ENCODE measurements at regions not wholly inside any gene's neighbourhood (a gene's known extent, or its start where the extent isn't known, plus 50 kb on each side); places are given as distances from the start of the nearest gene placed in this dataset.

DNA sequence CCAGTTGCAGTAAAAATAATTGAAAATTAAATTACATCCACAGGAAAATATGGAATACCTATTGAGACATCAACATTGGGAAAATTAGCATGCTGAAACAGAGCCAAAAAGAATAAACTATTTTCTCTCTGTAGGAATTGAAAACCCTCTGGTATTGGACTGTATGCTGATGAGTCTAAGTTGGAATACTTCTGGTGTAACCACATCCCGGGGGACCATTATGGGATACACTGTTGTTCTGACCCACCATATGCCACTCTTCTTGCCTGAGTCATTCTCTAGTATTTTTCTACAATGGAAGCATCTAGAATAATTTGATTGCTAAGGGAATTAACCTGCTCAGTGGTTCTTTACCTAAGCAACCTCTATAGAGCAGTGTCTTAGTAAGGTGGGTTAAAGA lies 640.7 kb upstream of the AGA start (continued):
- TF ChIP-seq, protein P1, sequence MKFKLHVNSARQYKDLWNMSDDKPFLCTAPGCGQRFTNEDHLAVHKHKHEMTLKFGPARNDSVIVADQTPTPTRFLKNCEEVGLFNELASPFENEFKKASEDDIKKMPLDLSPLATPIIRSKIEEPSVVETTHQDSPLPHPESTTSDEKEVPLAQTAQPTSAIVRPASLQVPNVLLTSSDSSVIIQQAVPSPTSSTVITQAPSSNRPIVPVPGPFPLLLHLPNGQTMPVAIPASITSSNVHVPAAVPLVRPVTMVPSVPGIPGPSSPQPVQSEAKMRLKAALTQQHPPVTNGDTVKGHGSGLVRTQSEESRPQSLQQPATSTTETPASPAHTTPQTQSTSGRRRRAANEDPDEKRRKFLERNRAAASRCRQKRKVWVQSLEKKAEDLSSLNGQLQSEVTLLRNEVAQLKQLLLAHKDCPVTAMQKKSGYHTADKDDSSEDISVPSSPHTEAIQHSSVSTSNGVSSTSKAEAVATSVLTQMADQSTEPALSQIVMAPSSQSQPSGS (IDR thresholded peaks at IDR 0.05; ENCODE audit: low read length) = no peak
- no peak for TF ChIP-seq TCF12 (IDR thresholded peaks at IDR 0.05; ENCODE audit: low read depth, low read length)
- no peak for TF ChIP-seq NRF1 (conservative IDR thresholded peaks at IDR 0.05; ENCODE audit: low read depth, low read length)

DNA sequence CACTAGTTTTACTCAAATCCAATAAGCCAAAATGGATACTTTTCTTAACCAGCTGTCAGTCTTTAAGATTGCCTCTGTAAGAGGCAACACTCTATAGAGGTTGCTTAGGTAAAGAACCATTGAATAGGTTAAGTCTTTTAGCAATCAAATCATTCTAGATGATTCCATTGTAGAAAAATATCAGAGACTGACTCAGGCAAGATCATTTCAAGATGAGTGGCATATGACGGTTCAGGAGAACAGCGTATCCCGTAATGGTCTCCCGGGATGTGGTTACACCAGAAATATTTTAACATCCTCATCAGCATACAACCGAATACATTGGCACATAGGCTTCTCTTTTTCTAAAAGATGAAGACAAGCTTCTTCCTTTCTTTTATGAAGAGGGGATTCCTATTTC lies 641.7 kb upstream of the AGA start:
- no peak for FAIRE-seq
- Histone ChIP-seq H3K27ac (ENCODE audit: control insufficient read depth, insufficient read depth) (no peak overlapping the region), H2AFZ (ENCODE audit: control insufficient read depth, low read depth, low read length) (no peak overlapping the region), H3K9ac (ENCODE audit: control insufficient read depth, insufficient read depth, low read length) (no peak overlapping the region), H3K79me2 (ENCODE audit: control insufficient read depth, insufficient read depth, low read length) (no peaks in the 10 kb centered on the region), H3K27me3 (replicated peaks in 1 of 2; ENCODE audit: control insufficient read depth in 2 of 2, insufficient read depth in 2 of 2, low read length in 1 of 2) (no peaks in the 10 kb centered on the region), H3K4me3 (no peak overlapping the region), H3K36me3 (ENCODE audit: control insufficient read depth in 2 of 2, insufficient read depth in 2 of 2, low read length in 1 of 2) (no peaks in the 10 kb centered on the region), H3K4me2 (ENCODE audit: control insufficient read depth, insufficient read depth) (no peak overlapping the region), H4K20me1 (ENCODE audit: control insufficient read depth, insufficient read depth) (no peaks in the 10 kb centered on the region), H3K9me3 (replicated peaks; ENCODE audit: control insufficient read depth, insufficient read depth, low read length) (no peaks in the 10 kb centered on the region), H3K4me1 (ENCODE audit: control insufficient read depth, insufficient read depth, low read length) (no peaks in the 10 kb centered on the region)
- CTCF ChIA-PET = no interaction called here
- DNase-seq (ENCODE audit: low read depth, low spot score) = no peak
- intact Hi-C loops (cut with micrococcal nuclease; ENCODE audit: unreplicated experiment) (no loop called here), in situ Hi-C loops (cut with MboI) (no loop called here)
- BruUV-seq (replicated peaks) = no TSS peak
- ATAC-seq = no peak
- SMC1A ChIA-PET (ENCODE audit: uncharacterized antibody, unreplicated experiment) = no interaction called here
- TF ChIP-seq RAD21 (IDR thresholded peaks at IDR 0.05; ENCODE audit: insufficient read depth, low read depth, low read length) (no peak), TCF3 (IDR thresholded peaks at IDR 0.05; ENCODE audit: borderline replicate concordance, insufficient read depth, low read depth, low read length) (no peak), ZZZ3 (IDR thresholded peaks at IDR 0.05; ENCODE audit: control insufficient read depth, insufficient read length, low read depth) (no peak)
- TF ChIP-seq, protein P2, sequence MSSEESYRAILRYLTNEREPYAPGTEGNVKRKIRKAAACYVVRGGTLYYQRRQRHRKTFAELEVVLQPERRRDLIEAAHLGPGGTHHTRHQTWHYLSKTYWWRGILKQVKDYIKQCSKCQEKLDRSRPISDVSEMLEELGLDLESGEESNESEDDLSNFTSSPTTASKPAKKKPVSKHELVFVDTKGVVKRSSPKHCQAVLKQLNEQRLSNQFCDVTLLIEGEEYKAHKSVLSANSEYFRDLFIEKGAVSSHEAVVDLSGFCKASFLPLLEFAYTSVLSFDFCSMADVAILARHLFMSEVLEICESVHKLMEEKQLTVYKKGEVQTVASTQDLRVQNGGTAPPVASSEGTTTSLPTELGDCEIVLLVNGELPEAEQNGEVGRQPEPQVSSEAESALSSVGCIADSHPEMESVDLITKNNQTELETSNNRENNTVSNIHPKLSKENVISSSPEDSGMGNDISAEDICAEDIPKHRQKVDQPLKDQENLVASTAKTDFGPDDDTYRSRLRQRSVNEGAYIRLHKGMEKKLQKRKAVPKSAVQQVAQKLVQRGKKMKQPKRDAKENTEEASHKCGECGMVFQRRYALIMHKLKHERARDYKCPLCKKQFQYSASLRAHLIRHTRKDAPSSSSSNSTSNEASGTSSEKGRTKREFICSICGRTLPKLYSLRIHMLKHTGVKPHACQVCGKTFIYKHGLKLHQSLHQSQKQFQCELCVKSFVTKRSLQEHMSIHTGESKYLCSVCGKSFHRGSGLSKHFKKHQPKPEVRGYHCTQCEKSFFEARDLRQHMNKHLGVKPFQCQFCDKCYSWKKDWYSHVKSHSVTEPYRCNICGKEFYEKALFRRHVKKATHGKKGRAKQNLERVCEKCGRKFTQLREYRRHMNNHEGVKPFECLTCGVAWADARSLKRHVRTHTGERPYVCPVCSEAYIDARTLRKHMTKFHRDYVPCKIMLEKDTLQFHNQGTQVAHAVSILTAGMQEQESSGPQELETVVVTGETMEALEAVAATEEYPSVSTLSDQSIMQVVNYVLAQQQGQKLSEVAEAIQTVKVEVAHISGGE (CRISPR knock-in tag; IDR thresholded peaks at IDR 0.05) = no peak
- TF ChIP-seq, protein P3, sequence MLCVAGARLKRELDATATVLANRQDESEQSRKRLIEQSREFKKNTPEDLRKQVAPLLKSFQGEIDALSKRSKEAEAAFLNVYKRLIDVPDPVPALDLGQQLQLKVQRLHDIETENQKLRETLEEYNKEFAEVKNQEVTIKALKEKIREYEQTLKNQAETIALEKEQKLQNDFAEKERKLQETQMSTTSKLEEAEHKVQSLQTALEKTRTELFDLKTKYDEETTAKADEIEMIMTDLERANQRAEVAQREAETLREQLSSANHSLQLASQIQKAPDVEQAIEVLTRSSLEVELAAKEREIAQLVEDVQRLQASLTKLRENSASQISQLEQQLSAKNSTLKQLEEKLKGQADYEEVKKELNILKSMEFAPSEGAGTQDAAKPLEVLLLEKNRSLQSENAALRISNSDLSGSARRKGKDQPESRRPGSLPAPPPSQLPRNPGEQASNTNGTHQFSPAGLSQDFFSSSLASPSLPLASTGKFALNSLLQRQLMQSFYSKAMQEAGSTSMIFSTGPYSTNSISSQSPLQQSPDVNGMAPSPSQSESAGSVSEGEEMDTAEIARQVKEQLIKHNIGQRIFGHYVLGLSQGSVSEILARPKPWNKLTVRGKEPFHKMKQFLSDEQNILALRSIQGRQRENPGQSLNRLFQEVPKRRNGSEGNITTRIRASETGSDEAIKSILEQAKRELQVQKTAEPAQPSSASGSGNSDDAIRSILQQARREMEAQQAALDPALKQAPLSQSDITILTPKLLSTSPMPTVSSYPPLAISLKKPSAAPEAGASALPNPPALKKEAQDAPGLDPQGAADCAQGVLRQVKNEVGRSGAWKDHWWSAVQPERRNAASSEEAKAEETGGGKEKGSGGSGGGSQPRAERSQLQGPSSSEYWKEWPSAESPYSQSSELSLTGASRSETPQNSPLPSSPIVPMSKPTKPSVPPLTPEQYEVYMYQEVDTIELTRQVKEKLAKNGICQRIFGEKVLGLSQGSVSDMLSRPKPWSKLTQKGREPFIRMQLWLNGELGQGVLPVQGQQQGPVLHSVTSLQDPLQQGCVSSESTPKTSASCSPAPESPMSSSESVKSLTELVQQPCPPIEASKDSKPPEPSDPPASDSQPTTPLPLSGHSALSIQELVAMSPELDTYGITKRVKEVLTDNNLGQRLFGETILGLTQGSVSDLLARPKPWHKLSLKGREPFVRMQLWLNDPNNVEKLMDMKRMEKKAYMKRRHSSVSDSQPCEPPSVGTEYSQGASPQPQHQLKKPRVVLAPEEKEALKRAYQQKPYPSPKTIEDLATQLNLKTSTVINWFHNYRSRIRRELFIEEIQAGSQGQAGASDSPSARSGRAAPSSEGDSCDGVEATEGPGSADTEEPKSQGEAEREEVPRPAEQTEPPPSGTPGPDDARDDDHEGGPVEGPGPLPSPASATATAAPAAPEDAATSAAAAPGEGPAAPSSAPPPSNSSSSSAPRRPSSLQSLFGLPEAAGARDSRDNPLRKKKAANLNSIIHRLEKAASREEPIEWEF (IDR thresholded peaks at IDR 0.05; ENCODE audit: insufficient replicate concordance, low read depth, low read length) = no peak
- POLR2A ChIA-PET = no interaction called here
- 56% methylated on average over 5 of the region's 5 CpGs for WGBS (ENCODE audit: insufficient coverage, insufficient replicate concordance, low lambda C conversion rate, missing lambda C conversion rate)
- RAD21 ChIA-PET (ENCODE audit: unreplicated experiment) = no interaction called here

All from GM12878 (cell line).